ENCODE measurements at regions not wholly inside any gene's neighbourhood (a gene's known extent, or its start where the extent isn't known, plus 50 kb on each side); places are given as distances from the start of the nearest gene placed in this dataset.
A peak's percentile ranks its signal among the peaks of the same experiment; 100 is the strongest.
"Not testable (repeated sequence)": the region's sequence is repeated elsewhere in the genome, so short reads cannot be mapped to it uniquely, and the experiment has no call there.

DNA sequence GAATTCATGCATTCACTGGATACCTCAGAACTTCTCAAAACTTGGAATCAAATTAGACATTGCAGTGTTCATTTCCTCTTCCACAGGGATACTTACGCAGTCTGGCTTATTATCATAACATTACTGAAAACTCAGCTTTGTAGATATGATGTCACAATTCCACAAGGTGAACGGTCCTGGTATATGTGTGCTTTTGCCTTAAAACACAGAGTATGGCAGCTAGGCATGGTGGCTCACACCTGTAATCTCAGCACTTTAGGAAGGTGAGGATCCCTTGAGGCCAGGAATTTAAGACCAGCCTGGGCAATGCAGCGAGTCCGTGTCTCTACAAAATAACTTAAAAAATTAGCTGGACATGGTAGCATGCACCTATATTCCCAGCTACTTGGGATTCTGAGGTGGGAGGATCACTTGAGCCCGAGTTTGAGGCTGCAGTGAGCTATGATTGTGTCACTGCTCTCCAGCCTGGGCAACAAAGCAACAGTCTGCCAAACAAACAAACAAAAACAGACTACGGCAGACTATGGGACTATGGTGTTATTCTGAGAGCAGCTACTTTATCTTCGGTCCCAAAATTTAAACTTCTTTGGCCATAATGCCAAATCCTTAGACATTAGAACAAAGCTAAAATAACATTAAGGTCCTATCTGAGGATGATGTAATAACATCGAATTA is 1191.9 kb upstream of the SLC39A10 start:
- 82% methylated on average over 8 of the region's 8 CpGs for WGBS
- Histone ChIP-seq H3K4me3 (ENCODE audit: low read length in 2 of 2) (no peak overlapping the region), H3K36me3 (ENCODE audit: control insufficient read depth in 2 of 2, insufficient read depth in 2 of 2, low read length in 1 of 2) (no peaks in the 10 kb centered on the region), H3K9me3 (ENCODE audit: control insufficient read depth in 2 of 2, insufficient read depth in 1 of 2, low read length in 1 of 2) (peaks cover 0 to 3% of the 10 kb centered on the region in 2 donors), H3K27me3 (ENCODE audit: control insufficient read depth in 2 of 2, insufficient read depth in 1 of 2, low read length in 1 of 2) (no peaks in the 10 kb centered on the region), H3K4me1 (ENCODE audit: control insufficient read depth in 2 of 2, insufficient read depth in 2 of 2, low read length in 2 of 2) (no peaks in the 10 kb centered on the region), H3K27ac (ENCODE audit: low read depth in 1 of 2, low read length in 1 of 2) (no peak overlapping the region)
- peak in 7 of 9 donors; percentile 8 to 52 (median 19) for DNase-seq (ENCODE audit: low read depth in 6 of 9, low spot score in 9 of 9)

DNA sequence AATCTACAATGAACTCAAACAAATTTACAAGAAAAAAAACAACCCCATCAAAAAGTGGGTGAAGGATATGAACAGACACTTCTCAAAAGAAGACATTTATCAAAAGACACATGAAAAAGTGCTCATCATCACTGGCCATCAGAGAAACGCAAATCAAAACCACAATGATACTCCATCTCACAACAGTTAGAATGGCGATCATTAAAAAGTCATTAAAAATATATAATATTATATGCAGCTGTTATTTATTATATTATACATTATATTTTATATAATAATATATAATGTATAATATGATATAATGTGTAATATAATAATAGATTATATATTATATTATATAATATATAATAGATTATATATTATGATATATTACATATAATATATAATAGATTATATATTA is 1194.1 kb upstream of the SLC39A10 start:
- 49% methylated on average over 2 of the region's 2 CpGs for WGBS
- not testable (repeated sequence) for H3K27me3 ChIP-seq (ENCODE audit: control insufficient read depth in 2 of 2, insufficient read depth in 1 of 2, low read length in 1 of 2); H3K9me3 ChIP-seq (ENCODE audit: control insufficient read depth in 2 of 2, insufficient read depth in 1 of 2, low read length in 1 of 2); H3K4me3 ChIP-seq (ENCODE audit: low read length in 2 of 2); H3K36me3 ChIP-seq (ENCODE audit: control insufficient read depth in 2 of 2, insufficient read depth in 2 of 2, low read length in 1 of 2); H3K4me1 ChIP-seq (ENCODE audit: control insufficient read depth in 2 of 2, insufficient read depth in 2 of 2, low read length in 2 of 2); H3K27ac ChIP-seq (ENCODE audit: low read depth in 1 of 2, low read length in 1 of 2)
- DNase-seq (ENCODE audit: low read depth in 6 of 9, low spot score in 9 of 9), result peak in 1 of 9 donors; percentile 1

DNA sequence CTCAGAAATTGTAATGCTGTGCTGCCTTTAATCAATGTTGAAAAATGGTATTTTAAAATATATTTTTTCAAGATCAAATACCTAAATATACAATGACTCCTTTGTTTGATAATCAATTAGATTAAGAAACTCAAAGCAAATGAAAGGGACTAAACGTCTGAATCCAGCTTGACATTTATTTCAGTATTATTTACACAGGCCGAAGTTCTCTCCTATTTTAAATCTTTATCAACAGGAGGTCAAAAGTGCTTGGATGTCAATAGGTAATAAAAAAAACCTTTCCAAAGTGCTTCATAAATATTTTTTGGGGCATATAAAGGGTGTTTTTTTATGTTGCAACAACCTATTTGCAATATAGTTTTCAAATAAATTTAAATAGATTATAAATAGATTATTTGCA is 1201.7 kb upstream of the SLC39A10 start:
- WGBS, result 93% methylated on average over 2 of the region's 2 CpGs
- Histone ChIP-seq H3K27ac (ENCODE audit: low read depth in 1 of 2, low read length in 1 of 2) (no peak overlapping the region), H3K27me3 (ENCODE audit: control insufficient read depth in 2 of 2, insufficient read depth in 1 of 2, low read length in 1 of 2) (no peaks in the 10 kb centered on the region), H3K4me3 (ENCODE audit: low read length in 2 of 2) (no peak overlapping the region), H3K4me1 (ENCODE audit: control insufficient read depth in 2 of 2, insufficient read depth in 2 of 2, low read length in 2 of 2) (no peaks in the 10 kb centered on the region), H3K9me3 (ENCODE audit: control insufficient read depth in 2 of 2, insufficient read depth in 1 of 2, low read length in 1 of 2) (no peaks in the 10 kb centered on the region), H3K36me3 (ENCODE audit: control insufficient read depth in 2 of 2, insufficient read depth in 2 of 2, low read length in 1 of 2) (no peaks in the 10 kb centered on the region)
- no peak for DNase-seq (ENCODE audit: low read depth in 6 of 9, low spot score in 9 of 9)

- no peak overlapping the region for H3K4me3 ChIP-seq (ENCODE audit: low read length in 2 of 2)
- no peaks in the 10 kb centered on the region for H3K9me3 ChIP-seq (ENCODE audit: control insufficient read depth in 2 of 2, insufficient read depth in 1 of 2, low read length in 1 of 2)
- H3K4me1 ChIP-seq (ENCODE audit: control insufficient read depth in 2 of 2, insufficient read depth in 2 of 2, low read length in 2 of 2), result no peaks in the 10 kb centered on the region
- no peaks in the 10 kb centered on the region for H3K36me3 ChIP-seq (ENCODE audit: control insufficient read depth in 2 of 2, insufficient read depth in 2 of 2, low read length in 1 of 2)
- no peak overlapping the region for H3K27ac ChIP-seq (ENCODE audit: low read depth in 1 of 2, low read length in 1 of 2)
- no peak for DNase-seq (ENCODE audit: low read depth in 6 of 9, low spot score in 9 of 9)
- H3K27me3 ChIP-seq (ENCODE audit: control insufficient read depth in 2 of 2, insufficient read depth in 1 of 2, low read length in 1 of 2), result no peaks in the 10 kb centered on the region
- 89% methylated on average over 5 of the region's 5 CpGs for WGBS
These were observed 1204.5 kb upstream of the SLC39A10 start for GRCh38 chr2:194452504-194452903.

DNA sequence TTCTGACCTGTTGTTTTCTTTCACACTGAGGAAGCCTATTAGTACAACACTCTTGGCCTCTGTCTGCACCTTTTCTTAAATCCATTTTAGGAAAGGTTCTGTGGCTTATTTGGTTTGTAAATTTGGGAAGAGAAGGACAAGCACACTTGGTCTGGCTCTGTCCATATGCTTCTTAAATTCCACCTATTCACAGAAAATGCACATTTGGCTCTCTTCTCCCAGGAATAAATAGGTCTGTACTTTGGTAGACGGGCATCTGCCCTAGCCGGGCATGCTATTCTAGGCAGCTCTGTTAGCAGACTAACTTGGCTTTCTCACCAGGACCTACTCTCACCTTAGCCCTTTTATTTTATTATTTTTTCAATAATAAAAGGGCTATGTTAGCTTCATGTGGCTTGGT is 1211.8 kb upstream of the SLC39A10 start:
- no peak overlapping the region for H3K4me3 ChIP-seq (ENCODE audit: low read length in 2 of 2)
- WGBS, result 98% methylated on average over 2 of the region's 2 CpGs
- no peak for DNase-seq (ENCODE audit: low read depth in 6 of 9, low spot score in 9 of 9)
- no peaks in the 10 kb centered on the region for H3K36me3 ChIP-seq (ENCODE audit: control insufficient read depth in 2 of 2, insufficient read depth in 2 of 2, low read length in 1 of 2)
- H3K27me3 ChIP-seq (ENCODE audit: control insufficient read depth in 2 of 2, insufficient read depth in 1 of 2, low read length in 1 of 2), result no peaks in the 10 kb centered on the region
- no peak overlapping the region for H3K27ac ChIP-seq (ENCODE audit: low read depth in 1 of 2, low read length in 1 of 2)
- peaks cover 0 to 3% of the 10 kb centered on the region in 2 donors for H3K9me3 ChIP-seq (ENCODE audit: control insufficient read depth in 2 of 2, insufficient read depth in 1 of 2, low read length in 1 of 2)
- no peaks in the 10 kb centered on the region for H3K4me1 ChIP-seq (ENCODE audit: control insufficient read depth in 2 of 2, insufficient read depth in 2 of 2, low read length in 2 of 2)

GRCh38 chr2:194443926-194444325 is 1213.1 kb upstream of the SLC39A10 start:
- Histone ChIP-seq H3K9me3 (ENCODE audit: control insufficient read depth in 2 of 2, insufficient read depth in 1 of 2, low read length in 1 of 2) (peaks cover 0 to 3% of the 10 kb centered on the region in 2 donors), H3K4me1 (ENCODE audit: control insufficient read depth in 2 of 2, insufficient read depth in 2 of 2, low read length in 2 of 2) (no peaks in the 10 kb centered on the region), H3K27me3 (ENCODE audit: control insufficient read depth in 2 of 2, insufficient read depth in 1 of 2, low read length in 1 of 2) (no peaks in the 10 kb centered on the region), H3K27ac (ENCODE audit: low read depth in 1 of 2, low read length in 1 of 2) (no peak overlapping the region), H3K4me3 (ENCODE audit: low read length in 2 of 2) (no peak overlapping the region), H3K36me3 (ENCODE audit: control insufficient read depth in 2 of 2, insufficient read depth in 2 of 2, low read length in 1 of 2) (no peaks in the 10 kb centered on the region)
- DNase-seq (ENCODE audit: low read depth in 6 of 9, low spot score in 9 of 9), result no peak
- WGBS, result 90% methylated on average over 1 of the region's 1 CpG

DNA sequence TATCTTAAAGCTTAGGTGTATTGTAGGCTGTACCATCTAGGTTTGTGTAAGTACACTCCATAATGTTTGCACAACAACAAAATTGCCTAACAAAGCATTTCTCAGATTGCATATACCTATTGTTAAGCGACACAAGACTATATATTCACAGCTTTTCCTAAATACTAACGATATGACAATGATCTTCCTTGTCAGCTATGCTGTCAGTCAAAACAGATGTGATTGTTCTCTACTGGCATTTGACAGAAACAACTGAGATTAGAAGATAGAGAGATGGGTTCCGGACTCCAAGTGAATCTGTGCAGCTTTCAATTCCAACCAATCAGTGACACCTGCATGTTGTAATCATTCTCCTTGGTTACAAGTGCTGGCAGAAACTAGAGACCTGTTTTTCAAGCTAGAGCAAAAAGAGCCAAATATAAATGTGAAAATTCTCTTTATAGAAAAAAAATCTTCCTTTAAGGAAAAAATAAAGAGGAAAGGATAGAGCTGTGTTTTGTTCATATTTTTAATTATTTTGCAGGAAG is 1232.3 kb upstream of the SLC39A10 start:
- no peaks in the 10 kb centered on the region for H3K27me3 ChIP-seq (ENCODE audit: control insufficient read depth in 2 of 2, insufficient read depth in 1 of 2, low read length in 1 of 2)
- H3K4me1 ChIP-seq (ENCODE audit: control insufficient read depth in 2 of 2, insufficient read depth in 2 of 2, low read length in 2 of 2), result no peaks in the 10 kb centered on the region
- no peaks in the 10 kb centered on the region for H3K36me3 ChIP-seq (ENCODE audit: control insufficient read depth in 2 of 2, insufficient read depth in 2 of 2, low read length in 1 of 2)
- H3K4me3 ChIP-seq (ENCODE audit: low read length in 2 of 2), result no peak overlapping the region
- 91% methylated on average over 3 of the region's 3 CpGs for WGBS
- no peaks in the 10 kb centered on the region for H3K9me3 ChIP-seq (ENCODE audit: control insufficient read depth in 2 of 2, insufficient read depth in 1 of 2, low read length in 1 of 2)
- DNase-seq (ENCODE audit: low read depth in 6 of 9, low spot score in 9 of 9), result no peak
- no peak overlapping the region for H3K27ac ChIP-seq (ENCODE audit: low read depth in 1 of 2, low read length in 1 of 2)

GRCh38 chr2:194411221-194411620 is 1245.8 kb upstream of the SLC39A10 start:
- no peaks in the 10 kb centered on the region for H3K4me1 ChIP-seq (ENCODE audit: control insufficient read depth in 2 of 2, insufficient read depth in 2 of 2, low read length in 2 of 2)
- no peak overlapping the region for H3K27ac ChIP-seq (ENCODE audit: low read depth in 1 of 2, low read length in 1 of 2)
- H3K9me3 ChIP-seq (ENCODE audit: control insufficient read depth in 2 of 2, insufficient read depth in 1 of 2, low read length in 1 of 2), result no peaks in the 10 kb centered on the region
- H3K36me3 ChIP-seq (ENCODE audit: control insufficient read depth in 2 of 2, insufficient read depth in 2 of 2, low read length in 1 of 2), result no peaks in the 10 kb centered on the region
- WGBS, result 94% methylated on average over 3 of the region's 3 CpGs
- H3K27me3 ChIP-seq (ENCODE audit: control insufficient read depth in 2 of 2, insufficient read depth in 1 of 2, low read length in 1 of 2), result no peaks in the 10 kb centered on the region
- no peak overlapping the region for H3K4me3 ChIP-seq (ENCODE audit: low read length in 2 of 2)
- no peak for DNase-seq (ENCODE audit: low read depth in 6 of 9, low spot score in 9 of 9)

GRCh38 chr2:194395818-194396217 is 1261.2 kb upstream of the SLC39A10 start:
- 93% methylated on average over 3 of the region's 3 CpGs for WGBS
- Histone ChIP-seq H3K36me3 (ENCODE audit: control insufficient read depth in 2 of 2, insufficient read depth in 2 of 2, low read length in 1 of 2) (no peaks in the 10 kb centered on the region), H3K27me3 (ENCODE audit: control insufficient read depth in 2 of 2, insufficient read depth in 1 of 2, low read length in 1 of 2) (no peaks in the 10 kb centered on the region), H3K27ac (ENCODE audit: low read depth in 1 of 2, low read length in 1 of 2) (no peak overlapping the region), H3K9me3 (ENCODE audit: control insufficient read depth in 2 of 2, insufficient read depth in 1 of 2, low read length in 1 of 2) (no peaks in the 10 kb centered on the region), H3K4me1 (ENCODE audit: control insufficient read depth in 2 of 2, insufficient read depth in 2 of 2, low read length in 2 of 2) (no peaks in the 10 kb centered on the region), H3K4me3 (ENCODE audit: low read length in 2 of 2) (no peak overlapping the region)
- DNase-seq (ENCODE audit: low read depth in 6 of 9, low spot score in 9 of 9), result no peak

All from thymus (tissue), 11 donors.